ENCODE measurements at regions not wholly inside any gene's neighbourhood (a gene's known extent, or its start where the extent isn't known, plus 50 kb on each side); places are given as distances from the start of the nearest gene placed in this dataset.
A peak's percentile ranks its signal among the peaks of the same experiment; 100 is the strongest.

DNA sequence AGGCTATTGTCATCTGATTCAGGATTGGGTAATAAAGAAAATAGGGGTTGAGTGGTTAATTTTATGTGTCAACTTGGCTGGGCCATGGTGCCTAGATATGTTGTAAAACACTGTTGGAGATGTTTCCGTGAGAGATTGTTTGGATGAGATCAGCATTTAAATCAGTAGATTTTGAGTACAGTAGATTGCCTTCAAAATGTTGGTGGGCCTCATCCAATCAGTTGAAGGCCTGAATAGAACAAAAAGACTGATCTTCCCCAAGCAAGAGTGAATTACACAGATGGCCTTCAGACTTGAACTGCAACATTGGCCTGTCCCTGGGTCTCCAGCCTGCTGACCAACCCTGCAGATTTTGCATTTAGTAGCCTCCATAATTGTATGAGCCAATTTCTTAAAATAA lies 401.3 kb upstream of the KIF2A start:
- DNase-seq (ENCODE audit: low spot score) = no peak

DNA sequence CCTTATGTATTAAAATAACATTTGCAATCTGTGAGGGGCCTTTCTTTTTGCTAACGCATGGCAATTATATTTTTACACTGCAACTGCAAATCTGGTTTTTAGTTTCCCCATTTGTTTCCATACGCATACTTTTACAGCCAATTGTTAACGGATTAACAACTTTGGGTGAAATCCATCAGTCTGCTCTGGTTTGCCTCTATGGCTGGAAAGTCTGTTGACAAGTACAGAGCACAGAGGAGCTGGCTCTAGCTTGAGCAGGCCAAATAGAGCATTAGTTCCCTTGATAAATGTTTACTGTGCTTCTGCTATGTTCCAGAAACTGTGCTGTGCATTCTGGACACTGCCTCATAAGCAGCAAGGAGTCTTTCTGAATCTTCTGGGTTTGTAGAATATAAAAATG lies 400.4 kb upstream of the KIF2A start:
- no peak for DNase-seq (ENCODE audit: low spot score)

DNA sequence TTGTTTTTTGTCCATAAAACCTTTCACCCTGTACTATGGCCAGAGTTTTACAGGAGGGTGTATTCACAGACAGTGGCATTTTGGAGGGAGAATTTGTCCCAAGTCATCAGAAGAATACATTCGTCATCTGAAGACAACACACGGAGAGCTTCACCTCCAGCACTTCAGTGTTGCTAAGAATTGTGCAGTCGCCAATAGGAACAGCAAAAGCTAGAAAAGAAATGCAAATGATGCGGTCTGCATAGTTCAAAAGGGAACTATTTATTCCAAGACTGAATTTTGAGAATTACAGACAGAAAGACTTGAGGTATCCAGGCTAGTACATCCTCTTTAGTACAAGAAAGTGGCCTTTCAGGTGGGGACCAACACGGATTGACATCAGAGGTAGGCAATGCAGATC lies 399.2 kb upstream of the KIF2A start:
- DNase-seq (ENCODE audit: low spot score) = no peak

DNA sequence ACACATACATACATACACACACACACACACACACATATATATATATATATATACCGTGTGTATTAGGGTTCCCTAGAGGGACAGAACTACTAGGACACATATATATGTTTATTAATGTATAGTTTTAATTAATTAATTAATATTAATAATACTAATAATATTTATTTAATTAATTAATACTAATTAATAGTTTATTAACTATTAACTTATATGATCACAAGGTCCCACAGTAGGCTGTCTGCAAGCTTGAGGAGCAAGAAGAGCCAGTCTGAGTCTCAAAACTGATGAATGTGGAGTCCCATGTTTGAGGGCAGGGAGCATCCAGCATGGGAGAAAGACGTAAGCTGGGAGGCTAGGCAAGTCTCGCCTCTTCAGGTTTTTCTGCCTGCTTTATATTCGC lies 398.0 kb upstream of the KIF2A start:
- DNase-seq (ENCODE audit: low spot score) = no peak

DNA sequence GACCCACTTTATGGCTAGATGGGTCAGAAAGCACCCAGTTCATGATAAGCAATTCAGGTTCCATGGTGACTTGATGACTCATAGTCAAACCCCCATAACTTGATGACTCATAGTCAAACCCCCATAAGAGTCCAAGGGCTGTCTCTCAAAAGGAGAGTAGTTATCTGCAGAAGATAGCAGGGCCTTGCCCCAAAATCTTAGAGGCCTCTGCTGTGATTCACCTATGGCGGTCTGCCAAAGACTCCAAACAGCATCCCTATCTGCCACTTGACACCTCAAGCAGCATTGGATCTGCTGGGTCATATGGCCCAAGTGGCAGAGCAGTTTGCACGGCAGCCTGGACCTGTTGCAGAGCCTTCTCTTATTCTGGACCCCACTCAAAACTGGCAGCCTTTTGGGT lies 395.2 kb upstream of the KIF2A start:
- DNase-seq (ENCODE audit: low spot score) = no peak

DNA sequence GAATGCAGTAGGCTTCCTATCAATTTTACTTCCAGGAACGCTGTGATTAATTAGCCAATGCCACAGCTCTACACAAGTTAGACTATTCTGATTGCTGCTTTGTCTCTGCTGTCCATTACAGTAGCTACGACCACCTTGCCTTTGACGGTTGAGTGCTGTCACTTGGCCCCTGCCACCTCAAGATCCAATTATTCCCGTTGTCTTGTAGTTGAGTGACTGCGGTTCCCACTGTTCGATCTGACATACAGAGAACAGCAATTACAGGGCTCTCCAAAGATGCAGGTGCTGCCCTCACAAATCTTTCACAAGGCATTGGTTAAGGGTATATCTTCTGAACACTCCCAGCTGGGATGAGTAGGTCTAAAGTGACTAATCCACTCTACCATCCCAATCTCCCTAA lies 393.4 kb upstream of the KIF2A start:
- no peak for DNase-seq (ENCODE audit: low spot score)

DNA sequence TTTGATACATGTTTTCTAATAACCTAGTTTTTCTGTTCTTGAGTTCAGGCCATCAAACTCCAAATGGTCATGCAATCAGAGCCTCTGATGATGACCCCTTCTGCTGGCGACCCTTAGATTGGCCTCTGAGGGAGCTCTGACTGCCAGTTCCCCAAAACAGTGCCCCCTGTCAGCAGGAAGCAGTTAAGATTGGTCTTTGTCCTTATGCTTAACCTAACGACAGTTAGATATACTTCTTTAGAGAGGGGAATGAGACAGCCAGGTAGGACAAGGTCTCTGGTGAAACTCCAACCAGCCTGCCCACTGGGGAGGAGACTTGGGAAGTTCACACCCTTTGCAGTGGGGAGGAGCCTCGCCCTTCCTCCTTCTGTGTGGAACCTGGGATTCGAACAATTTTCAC lies 390.4 kb upstream of the KIF2A start:
- DNase-seq (ENCODE audit: low spot score) = no peak

DNA sequence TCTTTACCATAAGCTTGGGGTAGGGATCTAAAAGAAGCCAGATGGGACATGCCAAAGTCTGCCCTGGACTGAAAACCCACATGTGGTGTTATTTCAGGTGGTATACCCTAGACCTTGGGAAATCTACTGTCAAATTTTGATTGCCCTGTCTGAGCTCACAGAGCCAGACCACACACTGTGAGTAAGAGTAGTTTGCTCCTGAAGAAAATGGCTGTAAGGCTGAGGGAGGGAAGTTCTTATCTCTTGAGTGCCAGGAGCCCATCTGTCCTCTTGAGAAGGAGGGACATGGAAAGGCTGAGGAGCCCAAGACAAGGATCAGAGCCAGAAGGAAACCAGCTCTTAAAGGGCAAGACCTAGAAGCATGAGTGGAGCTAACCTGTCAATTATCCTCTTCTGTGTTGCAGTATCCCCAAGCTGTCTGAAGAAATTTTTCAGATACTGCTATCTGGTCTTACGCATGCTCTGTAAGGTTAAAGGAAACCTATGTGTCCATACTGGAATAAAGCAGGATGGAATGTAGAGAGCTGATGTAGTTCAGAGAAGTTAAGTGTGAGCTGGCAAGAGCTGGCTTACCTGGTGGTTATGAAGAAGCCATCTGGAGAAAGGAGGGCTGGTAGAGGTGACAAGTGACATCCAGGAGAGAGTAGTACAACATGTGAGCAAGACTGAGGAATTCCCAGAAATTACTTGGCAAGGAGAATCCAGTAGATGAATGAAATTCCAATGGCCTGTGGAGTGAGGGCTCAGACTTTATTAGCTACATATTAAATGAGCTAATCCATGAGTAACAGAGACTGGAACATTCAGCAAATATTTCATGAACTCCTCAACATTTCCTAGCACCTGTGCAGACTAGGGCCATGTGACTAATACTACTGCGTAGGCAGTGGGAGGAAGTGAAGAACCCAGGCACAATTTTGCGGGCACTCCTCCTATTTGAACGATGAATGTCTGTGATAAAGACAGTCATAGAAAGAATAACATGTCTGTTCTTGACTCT lies 389.1 kb upstream of the KIF2A start:
- DNase-seq (ENCODE audit: low spot score) = no peak

DNA sequence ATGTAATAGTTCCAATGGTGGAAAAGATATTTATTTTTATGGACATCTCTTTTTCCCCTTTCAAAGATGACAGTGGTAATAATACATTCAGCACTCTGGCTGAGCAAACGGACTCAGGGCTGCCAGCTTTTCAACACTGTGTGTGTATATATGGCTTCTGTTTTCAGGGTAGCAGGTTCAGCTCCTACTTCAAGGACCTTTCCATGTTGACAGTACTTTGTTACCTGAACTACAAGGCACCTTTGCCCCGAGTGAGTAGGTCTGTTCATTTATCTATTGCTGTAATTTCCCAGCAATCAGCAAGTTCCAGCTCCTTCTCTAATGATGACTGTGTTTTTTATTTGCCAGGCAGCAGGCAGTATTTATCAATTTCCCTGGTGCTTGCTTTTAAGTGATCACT lies 387.4 kb upstream of the KIF2A start:
- no peak for DNase-seq (ENCODE audit: low spot score)

DNA sequence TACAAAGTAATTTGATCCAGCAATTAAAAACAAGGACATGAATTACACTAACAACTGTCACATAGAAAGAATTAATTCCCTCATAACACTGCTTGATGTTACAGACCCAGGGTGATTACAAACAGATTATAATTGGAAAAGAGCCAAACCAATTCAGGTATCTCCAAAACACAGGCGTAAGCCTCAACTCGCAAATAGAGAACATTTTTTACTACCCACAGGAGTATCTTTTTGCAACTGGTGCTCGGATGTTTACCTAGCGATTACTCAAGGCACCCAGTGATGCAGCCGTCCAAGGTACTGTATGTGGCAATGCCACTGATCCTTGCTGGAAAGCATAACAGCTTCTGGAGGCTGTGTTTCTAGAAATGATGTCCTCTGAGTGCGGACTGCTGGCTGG lies 386.1 kb upstream of the KIF2A start:
- DNase-seq (ENCODE audit: low spot score) = no peak

DNA sequence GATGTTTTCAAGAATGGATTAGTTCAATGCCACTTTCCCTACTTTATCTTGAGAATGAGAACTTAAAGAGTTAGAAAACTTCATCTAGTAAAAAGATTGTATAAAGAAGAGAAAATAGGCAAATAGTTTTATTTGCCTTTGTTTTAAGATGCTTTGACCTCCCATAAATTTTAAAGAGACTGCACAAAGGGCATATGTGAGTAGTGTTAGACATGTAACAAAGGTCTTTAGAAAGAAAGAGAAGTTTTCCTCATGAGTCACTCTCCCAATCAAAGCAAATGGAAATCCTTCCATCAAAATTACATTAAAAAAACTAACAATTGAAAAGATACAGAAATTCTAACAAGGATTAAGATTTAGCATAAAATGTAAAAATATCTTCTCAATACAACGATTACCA lies 381.8 kb upstream of the KIF2A start:
- no peak for DNase-seq (ENCODE audit: low spot score)

DNA sequence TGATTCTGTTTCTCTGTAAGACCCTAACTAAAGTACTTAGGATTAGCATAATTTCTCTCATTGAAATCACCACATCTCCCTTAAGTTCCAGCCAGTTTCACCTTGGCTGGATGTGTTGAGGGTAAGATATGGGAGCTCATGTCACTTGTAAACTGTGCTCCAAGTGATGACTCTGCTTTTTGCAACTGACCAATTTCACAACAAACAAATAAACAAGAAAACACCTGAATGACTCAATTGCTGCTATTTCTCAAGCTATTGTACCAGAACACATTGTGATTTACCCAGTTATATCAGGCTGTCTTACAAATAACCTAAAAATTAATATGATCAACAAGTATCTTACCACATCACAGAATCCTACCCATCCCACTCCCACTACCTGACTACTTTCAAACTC lies 379.1 kb upstream of the KIF2A start:
- no peak for DNase-seq (ENCODE audit: low spot score)

DNA sequence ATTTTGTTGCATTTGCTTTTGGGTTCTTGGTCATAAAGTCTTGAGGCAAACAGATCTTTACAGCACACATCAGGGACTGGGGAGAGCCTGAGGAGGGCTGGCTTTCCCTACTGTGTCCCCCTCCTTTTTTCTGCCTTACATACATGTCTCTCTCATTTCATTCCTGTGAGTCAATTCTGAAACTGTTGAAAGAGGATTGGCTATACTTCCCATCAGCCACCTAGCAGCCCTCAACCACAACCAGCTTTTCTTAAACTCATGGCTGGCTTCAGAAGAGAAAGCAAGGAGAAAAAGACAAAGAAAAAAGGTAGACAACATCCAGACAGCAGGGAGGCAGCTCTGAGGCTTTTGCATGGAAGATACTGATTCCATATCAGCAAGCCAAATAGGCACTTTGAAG lies 374.8 kb upstream of the KIF2A start:
- no peak for DNase-seq (ENCODE audit: low spot score)

DNA sequence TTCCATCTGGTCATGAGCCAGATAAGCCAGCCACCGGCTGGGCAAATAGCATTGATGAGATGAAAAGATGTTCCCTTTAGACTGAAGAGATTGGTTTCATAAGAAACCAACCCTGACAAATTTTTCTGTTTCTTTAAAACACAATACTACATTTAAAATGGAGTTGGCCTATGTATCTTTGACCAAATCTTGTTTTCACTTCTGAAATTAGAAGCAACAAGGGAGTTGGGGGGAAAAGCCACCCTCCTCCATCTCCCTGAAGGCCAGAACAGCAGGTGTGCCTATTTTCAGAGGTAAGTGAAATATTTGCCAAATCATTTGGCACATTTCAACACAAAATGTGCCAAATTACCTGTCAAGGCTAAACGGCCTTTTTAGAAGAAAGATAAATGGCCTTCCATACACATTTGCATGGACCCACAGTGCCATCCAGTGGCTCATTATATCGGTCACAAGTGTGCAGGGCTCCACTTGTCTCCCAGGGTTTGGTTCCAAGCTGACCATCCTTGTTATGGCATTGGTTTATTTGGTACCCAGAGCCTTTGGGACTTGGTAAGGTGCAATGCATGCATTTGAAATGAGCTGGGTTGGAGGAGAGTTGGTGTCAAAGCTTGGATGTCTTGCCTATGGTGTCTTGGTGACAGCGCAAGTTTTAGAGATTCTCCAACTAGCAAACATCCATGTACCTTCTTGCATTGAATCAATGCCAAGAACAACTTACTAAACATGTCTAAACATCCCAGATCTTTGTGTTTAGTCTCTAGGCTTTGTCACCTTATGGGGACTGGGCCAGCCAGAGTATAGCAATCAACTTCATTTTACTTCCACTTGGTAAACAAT lies 372.0 kb upstream of the KIF2A start:
- peak; percentile 60 for DNase-seq (ENCODE audit: low spot score)

DNA sequence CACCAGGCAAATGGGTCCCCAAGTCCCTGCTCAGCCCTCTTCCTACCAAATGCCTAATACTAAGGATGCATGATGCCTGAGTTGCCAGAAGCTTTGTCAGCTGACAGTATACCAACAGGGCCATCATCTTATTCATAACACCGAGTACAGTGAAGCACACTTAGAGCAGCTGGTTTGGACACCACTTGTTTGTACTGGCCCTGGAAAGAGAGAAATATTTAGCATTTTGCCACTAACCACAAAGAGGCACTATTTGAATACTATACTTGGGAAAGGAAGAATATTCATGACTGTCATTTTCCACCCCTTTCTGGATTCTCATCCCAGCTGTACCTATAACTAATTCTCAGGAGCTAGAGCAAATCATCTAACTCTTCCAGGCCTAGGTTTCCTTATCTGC lies 364.4 kb upstream of the KIF2A start:
- peak; percentile 11 for DNase-seq (ENCODE audit: low spot score)

DNA sequence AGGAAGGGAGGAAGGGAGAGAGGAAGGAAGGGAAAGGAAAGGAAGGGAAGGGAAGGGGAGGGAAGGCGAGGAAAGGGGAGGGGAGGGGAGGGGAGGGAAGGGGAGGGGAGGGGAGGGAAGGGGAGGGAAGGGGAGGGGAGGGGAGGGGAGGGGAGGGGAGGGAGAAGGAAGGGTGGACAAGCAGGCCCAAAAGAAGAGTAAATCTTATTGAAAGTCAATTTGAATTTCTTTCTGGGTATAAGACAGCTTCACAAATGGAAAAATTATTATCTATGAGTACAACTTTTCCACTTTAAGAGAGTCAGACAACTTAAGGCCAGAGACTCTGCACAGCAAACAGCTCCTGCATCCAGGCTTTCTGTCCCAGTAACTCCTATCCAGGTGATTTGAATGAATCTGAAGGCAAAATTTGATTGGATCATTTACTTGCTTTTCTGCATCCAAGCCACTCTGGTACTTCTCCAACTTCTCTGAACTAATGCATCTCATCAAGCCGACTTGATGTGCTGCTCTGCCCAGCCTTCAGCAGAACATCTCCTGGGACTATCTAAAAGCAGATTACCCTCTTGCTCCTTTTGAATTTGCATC lies 363.4 kb upstream of the KIF2A start:
- no peak for DNase-seq (ENCODE audit: low spot score)

DNA sequence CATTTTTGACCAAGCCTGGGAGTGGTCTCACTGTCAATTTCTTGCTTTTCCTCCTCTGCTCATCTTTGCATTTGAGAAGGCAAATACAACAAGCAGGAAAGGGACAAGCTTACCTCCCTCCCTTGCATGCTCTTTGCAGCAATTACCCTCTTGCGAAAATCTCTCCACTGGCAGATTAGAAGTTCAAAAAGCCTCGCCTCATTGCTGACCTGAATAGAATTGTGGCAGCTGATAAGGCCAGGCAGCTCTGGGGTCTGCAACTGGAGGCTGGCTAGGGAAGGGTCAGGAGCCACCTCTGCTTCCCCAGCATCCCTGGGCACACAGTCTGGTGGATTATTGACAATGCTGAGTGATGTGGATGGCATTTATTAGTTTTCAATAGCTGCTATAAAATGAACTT lies 362.3 kb upstream of the KIF2A start:
- no peak for DNase-seq (ENCODE audit: low spot score)

DNA sequence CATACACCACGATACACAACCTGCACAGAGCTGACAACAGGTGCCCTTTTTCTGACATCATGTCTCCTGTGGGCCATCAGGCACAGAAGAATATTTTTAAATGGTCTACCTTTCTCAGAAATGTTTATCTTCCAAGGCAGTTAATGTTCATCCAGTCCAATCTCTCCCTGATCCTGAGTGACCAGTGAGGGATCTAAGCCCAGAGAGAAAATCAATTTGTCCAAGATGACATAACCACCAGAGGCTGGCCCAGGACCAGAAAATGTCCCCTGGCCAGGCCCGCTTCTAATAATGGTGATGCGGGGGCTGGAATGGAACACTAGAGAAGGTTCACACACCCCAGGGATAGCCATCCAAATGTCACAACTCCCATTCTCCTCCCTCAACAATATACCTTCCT lies 357.9 kb upstream of the KIF2A start:
- no peak for DNase-seq (ENCODE audit: low spot score)

DNA sequence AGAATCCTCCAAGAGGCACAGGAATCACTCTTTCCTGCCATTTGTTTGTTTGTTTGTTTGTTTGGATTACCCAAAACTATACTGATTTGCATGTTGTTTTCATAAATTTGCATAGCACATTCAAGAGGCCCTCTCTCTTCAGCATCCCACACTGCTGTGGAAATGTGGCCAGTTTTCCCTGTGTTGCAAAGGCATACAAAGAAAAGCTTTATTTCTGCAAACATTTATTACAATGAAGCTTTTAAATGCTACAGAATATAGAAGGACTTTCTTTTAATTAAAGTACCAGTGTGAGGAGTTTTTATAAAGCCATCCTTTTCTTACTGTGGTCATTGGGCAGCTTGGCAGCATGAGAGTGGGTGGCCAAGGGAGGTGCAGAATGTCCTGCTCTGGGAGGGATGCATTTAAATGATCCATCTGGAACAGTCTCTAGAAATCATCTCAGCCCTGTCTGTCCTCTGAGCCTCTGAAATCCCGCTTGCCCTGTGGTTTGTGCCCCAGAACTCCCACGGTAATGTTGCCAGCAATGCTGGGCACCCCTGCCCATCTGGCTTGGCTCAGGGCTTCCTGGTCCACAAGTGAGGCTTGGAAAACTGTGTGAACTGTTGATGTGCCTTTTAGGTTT lies 356.8 kb upstream of the KIF2A start:
- no peak for DNase-seq (ENCODE audit: low spot score)

DNA sequence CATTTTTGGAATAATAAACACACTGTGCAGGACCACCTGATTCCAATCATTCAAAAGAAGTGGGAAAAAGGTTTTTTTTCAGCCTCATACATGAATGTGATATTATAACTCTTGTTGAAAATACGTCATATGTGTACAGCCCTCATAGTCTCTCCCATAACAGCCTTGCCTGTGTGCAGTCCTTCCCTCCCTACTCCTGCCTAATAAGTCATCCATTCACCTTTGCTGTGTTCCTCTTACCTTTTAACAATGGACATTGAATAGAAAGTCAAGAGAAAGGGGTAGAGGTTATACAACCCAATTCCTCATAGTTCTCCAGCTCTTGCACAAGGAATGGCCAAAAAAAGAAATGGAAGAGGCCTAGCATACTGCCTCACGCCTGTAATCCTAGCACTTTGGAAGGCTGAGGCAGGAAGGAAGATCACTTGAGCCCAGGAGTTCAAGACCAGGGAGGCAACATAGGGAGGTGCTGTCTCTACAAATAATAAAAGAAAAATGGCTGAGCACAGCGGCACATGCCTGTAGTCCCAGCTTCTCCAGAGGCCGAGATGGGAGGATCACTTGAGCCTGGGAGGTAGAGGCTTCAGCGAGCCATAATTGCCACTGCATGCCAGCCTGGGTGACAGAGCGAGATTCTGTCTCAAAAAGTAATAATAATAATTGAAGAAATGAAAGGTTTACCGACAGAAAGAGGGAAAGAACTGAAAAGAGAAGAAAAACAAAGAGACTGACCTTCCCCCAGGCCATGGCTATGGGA lies 356.1 kb upstream of the KIF2A start:
- no peak for DNase-seq (ENCODE audit: low spot score)

DNA sequence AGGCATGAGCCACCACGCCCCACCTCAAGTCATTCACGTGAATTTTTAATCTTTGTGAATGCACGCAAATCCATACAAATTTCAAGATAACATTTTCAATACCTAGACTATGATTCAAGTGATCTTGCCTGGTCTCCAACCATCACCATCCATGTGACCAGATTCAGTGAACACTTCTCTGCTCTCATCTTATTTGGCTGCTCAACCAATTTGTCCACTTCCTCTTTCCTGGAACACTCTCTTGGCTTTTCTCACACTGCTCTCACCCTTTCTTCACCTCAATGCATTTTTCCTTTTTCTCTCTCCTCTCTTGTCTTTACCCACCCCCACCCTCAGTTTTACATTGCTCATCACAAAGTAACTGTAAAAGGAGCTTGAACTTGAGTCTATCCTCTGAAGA lies 354.7 kb upstream of the KIF2A start:
- no peak for DNase-seq (ENCODE audit: low spot score)

DNA sequence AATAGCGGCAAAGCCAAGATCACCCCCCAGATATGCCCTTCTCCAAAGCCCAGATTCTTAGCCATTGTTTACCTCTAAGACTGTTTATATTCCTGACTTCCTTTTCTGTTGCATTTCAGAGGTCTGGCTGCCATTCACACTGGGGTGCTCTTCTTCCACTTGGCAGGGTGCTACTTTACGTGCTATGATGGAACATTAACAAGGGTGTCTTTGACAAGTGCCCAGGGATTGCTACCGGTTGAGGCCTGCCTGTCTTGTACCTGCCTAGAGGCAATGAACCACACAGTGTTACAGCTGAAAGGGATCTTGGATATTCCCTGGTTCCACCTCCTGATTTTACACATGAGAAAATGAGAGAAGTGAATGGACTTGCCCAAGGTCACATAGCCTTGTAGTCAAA lies 352.1 kb upstream of the KIF2A start:
- no peak for DNase-seq (ENCODE audit: low spot score)

Data from GM03348 (cell line).